GM18907 (cell line): ENCODE measurements at regions not wholly inside any gene's neighbourhood (a gene's known extent, or its start where the extent isn't known, plus 50 kb on each side); places are given as distances from the start of the nearest gene placed in this dataset.

Source experiments
- ATAC-seq: cut with Tn5 transposase; IDR thresholded peaks from one replicate; pipeline ENCODE4 v1.9.1; 2021; ENCODE audit warnings: mild to moderate bottlenecking, moderate library complexity; ENCODE audit not compliant: unreplicated experiment

GRCh38 chr9:119036969-119037368 lies 332.3 kb downstream of the BRINP1 start:
- ATAC-seq, result no peak

DNA sequence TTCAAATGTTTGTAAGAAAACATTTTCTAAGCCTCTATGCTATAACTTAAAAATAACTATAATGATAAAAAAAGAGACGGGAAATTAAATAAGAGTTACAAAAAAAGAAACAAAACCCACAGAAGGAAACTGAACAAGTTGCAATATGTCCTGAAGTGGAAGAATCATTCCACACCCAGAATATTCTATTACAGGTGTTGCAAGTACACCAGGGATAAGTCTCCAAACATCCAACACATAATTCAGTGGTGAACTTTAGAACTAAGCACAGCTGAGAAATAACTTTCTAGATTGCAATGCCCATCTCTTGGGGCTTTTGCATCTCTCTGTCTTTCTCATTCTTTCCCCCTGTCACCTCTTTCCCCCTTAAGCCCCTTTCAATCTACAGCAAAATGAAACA lies 325.2 kb downstream of the BRINP1 start:
- no peak for ATAC-seq

GRCh38 chr9:119044806-119045205 lies 324.4 kb downstream of the BRINP1 start:
- no peak for ATAC-seq

- no peak for ATAC-seq
Observed at GRCh38 chr9:119047513-119048307, 321.5 kb downstream of the BRINP1 start.

DNA sequence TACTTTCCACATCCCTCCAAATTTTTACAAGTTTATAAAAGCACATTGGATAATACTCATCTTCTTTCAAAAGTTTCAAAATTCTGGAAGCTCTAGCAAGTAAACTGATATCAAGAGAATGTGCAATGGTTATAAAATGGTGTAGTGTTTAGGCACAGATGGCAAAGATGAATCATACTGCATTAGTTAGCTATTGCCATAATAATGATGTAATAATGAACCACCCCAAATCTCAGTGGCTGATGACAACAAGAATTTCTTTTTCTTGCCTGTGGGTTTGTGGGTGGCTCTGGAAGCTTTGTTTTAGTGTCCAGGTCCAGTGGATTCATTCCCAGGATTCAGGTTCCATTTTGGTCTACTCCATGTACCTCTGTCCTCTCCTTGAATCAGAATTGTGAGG lies 319.0 kb downstream of the BRINP1 start:
- ATAC-seq, result no peak

DNA sequence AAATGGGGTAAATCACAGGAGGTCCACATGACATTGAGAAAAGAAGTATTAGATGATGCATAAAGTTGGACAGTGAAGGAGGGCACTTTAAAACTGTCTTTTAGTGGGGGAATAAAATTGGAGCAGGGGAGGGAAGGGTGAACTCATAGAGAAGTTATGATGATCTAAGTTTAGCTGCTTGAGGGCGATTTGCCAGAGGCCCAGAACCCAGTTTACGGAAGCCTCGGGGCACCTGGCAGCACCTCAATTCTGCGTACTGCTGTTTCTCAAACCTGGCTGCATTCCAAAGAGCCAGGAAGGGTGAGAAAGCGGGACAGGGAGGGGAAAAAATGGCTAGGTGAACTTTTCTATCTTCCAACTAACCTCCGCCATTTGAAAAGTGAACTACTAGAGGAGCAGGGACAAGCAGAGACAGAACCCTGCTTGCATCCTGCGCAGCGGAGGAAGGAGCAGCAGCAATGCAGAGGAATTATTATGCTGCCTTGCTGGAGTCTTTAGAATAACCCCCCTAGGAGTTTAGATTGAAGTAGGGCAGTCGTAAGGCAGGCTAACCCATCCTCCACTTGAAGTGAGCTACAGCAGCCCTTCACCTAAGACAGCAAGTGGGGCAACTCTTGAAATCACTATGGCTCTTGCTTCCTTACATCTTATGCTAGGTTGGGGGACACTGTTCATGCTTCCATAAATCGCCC lies 316.8 kb downstream of the BRINP1 start:
- ATAC-seq, result no peak

- ATAC-seq, result no peak
Observed at GRCh38 chr9:119053070-119053469, 316.2 kb downstream of the BRINP1 start.

- no peak for ATAC-seq
Observed at GRCh38 chr9:119060629-119061385, 308.4 kb downstream of the BRINP1 start.

DNA sequence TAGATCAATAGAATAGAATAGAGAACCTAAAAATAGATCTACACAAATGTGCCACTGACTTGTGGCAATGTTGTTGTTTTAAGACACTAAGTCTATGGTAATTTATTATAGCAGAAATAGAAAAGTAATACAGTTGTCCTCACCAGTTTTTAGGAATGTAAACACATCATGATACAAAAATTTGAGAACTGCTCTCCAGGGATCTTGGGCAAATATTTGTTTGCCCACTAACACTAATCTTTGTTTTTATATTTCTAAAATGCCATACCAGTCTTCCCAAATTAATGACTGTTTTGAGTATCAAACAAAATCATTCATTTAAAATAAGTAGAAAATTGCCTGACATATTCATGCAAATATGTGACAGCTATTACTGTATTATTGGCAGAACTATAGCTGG lies 297.6 kb downstream of the BRINP1 start:
- ATAC-seq, result no peak

DNA sequence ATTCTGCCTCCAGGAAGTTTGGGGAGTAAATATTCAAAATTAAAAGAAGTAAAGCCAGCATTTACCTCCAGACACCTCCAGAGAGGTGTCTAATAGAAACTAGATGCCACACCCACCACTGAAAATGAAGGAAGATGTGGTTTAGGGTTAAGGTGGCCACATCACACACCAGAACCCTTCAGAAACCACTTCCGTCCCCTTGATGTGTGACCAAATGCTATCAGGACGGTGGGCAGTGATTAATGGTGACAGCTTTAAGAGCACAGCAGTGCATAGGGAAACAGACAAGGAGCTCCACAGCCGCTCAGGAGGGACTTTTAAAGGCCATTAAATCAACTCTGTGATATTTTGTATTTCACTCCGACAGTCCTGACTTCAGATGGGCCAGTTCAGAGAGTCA lies 295.2 kb downstream of the BRINP1 start:
- peak; percentile 78 for ATAC-seq

GRCh38 chr9:119078015-119078414 lies 291.2 kb downstream of the BRINP1 start:
- no peak for ATAC-seq

GRCh38 chr9:119083673-119084072 lies 285.6 kb downstream of the BRINP1 start:
- ATAC-seq, result no peak

DNA sequence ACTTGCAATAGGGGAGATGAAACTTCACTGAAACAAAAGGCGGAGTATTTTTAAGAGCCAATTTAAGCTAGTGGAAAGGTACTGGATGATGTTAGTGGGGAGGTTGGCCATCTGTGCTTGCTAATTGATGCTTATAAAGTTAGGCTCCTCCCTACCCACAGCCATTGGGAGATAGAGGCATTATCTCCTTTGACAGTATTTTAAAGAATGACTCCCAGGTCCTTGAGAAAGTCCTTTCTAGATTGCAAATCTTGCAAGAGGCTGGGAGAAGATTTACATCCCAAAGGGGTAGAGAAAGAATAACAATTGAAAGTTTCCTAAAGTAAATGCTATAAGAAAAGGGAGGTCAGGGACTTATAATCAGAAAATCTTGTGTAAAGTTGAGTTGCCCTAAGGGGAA lies 282.6 kb downstream of the BRINP1 start:
- no peak for ATAC-seq

DNA sequence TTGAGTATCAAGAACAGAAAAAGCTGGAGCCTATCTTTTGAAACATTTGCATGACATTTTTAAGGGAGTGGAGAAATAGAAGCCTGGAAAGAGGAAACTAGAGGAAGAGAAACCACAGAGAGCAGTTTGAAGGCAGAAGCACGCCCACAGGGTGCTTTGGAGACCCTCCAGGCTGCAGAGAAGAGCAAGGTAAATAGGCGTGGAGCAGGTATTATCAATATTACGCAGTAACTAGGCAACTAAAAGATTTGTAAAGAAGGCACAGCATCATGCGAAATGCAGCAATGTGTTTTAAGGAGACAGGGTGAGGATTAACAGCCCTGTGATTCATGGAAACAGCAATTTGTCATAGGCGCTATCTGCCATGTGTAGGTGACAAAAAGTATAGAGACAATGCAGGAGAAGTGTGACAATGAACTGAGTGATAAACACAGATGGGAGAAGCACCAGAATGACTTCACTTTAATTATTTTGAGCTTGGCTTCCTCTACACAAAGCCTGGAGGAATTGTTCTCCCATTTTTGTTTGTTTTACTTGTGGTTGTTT lies 281.2 kb downstream of the BRINP1 start:
- no peak for ATAC-seq

DNA sequence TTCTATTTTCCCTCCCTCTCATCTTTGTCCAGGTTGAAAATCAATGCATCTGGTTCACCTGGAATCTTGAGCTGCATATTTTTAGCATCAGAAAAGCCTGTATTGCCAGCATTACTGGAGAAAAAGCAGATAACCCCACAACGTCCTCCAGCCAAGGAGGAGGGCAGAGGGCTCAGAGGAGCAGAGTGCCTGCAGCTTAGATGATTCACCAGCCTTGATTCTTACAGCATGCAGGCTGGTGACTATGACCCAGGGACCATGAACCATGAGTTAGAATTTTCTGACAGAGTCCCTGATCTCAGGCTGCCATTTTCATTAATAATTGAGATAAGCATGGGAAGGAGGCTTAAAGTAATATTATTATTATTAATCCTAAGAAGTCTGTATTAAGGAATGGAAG lies 278.2 kb downstream of the BRINP1 start:
- ATAC-seq, result no peak

- ATAC-seq, result no peak
Observed at GRCh38 chr9:119092125-119092524, 277.1 kb downstream of the BRINP1 start.

- no peak for ATAC-seq
Observed at GRCh38 chr9:119094086-119094485, 275.1 kb downstream of the BRINP1 start.

DNA sequence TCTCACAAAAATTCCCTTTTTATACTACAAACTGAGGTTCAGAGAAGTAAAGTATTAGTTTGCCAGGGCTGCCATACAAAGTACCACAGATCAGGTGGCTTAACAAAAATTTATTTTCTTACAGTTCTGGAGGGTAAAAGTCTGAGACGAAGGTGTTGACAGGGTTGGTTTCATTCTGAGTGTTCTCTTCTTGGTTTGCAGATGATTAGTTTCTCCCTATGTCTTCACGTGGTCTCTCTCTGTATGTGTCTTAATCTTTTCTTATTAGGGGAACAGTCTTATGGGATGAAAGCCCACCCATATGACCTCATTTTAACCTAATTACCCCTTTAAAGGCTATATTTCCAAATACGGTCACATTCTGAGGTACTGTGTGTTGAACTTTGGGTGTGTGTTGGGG lies 274.2 kb downstream of the BRINP1 start:
- ATAC-seq, result peak; percentile 73

GRCh38 chr9:119101048-119101447 lies 268.2 kb downstream of the BRINP1 start:
- ATAC-seq, result no peak

DNA sequence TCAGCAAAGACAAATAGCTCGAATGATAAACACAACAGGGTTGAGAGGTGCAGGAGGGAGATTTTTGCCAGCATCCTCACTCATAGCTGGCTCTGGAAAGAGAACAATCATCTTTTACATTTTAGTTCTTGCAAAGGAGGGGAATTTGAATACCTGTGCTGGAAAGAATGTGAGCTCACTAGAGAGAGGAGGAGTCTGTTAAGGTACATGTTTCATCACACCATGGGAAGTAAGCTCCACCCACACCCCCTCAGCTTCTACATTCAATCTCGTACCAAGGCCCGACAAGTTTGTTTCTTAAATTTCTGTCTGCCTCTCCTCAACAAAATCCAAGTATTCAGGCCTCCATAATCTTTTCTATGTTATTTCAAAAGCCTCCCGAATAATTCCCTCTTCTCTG lies 254.6 kb downstream of the BRINP1 start:
- ATAC-seq, result no peak
